SW480 (cell line): ENCODE measurements at regions not wholly inside any gene's neighbourhood (a gene's known extent, or its start where the extent isn't known, plus 50 kb on each side); places are given as distances from the start of the nearest gene placed in this dataset.
A peak's percentile ranks its signal among the peaks of the same experiment; 100 is the strongest.
"Not testable (repeated sequence)": the region's sequence is repeated elsewhere in the genome, so short reads cannot be mapped to it uniquely, and the experiment has no call there.

Experiments
- DNase-seq: peaks from one replicate; pipeline ENCODE4 v3.0.0-alpha.2; 2016; ENCODE audit warnings: low spot score

DNA sequence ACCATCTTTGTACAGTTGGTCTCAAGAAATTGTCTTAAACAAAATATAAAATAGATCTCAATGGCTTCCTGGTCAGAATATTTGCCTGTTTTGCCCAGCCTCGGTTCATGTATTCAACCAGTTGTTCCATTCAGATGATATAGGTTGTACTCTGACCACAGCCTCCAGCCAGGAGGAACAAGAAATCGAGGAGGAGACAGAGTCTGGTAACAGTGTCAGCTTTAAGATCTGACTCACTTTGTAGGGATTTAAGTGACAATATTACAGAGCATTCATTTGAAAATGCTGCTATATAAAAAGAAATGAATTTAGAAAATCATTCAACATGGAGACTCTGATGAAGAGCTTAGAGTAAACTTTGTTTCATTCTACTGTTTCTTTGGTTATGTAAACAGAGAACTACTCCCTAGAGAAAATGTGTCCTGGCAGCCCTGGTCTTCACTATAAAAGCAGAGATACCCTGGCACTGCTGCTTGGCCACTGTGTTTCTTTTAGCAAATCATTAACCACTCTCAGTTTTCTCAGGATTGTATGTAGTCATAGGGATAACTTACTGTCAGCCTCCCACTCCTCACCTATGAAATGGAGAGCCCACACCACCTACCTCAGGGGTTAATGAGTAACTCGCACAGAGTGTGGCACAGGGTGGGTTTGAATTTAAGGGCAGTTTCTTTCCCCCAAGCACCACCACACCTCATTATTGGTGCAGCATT lies 53.5 kb downstream of the PAGE2 start:
- DNase-seq: no peak

DNA sequence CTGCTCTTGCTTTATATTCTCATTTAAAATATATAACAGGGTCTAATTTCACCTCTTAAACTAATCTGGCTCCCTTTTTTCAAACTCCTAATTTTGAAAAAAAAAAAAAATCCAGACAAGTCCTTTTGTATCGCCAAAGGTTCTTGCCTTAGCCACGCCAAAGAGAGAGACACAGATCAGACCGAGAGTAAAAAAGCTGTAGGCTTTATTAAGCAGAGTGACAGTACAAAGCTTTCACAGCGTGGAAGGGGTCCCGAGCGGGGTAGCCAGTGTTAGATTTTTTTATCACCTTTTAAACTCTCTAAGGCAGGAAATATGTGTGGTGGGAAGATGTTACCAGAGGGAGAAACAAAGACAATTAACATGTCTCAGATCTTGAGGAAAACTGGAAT lies 54.1 kb downstream of the PAGE2 start:
- DNase-seq: no peak

DNA sequence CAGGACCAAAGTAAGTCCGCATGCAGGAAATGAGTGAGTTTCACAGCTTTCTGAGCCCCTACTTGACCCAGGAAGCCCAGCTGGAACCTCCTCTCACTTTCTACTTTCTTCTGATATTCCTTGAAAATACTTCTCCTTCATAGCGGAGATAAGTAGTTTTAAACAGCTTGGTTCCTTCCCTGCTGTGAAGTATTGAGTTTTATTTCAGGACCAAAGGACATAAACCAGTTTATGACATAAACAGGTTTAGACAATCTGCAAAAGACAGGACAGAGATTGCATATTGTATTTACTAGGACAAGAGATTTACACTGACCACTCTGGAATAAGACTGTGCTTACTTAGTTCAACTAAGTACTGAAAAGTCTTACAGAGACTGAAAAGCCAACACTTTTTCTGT lies 54.8 kb downstream of the PAGE2 start:
- DNase-seq: no peak

DNA sequence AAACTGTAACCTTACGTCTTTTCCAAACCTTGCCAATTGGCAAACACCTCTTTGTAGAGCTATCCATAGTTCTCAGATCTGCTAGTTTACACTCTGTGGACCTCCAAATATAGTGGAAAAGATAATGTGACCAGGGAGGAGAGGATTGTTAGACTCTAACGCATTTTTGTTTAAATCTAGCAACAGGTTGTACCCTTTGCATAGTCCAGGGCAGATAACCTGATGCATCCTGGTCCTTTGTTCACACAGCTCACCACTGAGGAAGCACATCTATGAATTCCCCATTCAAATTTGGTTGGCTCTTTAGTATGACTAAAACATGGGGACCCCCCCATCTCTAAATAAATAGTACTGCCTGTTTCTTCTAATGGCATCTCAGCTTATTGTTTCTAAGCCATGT lies 55.9 kb downstream of the PAGE2 start:
- DNase-seq: no peak

DNA sequence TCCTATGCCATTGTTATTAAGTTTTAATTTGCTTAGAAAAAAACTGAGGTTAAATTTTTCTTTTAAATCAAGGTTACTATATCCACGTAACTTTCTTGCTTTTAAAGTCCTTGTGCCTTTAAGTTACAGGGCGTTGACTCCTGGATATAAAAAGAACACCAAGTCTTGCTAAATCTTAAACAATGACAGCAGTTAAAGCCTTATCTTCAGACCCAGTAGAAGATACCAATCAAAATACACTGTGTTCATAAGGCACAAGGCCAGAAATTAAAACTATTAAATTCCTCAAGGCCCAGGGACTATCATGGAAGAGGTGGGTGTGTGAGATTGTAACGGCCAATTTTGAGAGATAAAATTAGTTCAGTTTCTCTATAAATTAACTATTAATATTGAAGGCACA lies 60.4 kb downstream of the PAGE2 start:
- no peak for DNase-seq

DNA sequence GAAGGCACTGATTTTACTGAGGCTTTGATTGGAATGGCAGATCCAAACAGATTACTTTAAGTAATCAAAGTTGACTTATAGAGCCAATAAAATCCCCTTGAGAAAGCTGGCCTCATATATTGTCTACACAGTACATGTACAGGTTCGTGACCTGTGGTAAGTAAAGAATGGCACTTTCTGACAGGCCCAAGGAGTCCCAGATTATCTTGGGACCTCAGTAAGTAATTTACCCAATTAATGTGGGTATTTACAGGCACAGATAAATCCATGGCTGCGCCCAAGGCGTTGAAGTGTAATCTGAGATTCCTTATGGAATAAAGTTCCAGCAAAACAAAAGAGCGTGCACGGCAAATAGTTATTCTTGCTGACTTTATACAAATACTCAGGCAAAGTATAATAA lies 62.4 kb downstream of the PAGE2 start:
- no peak for DNase-seq

DNA sequence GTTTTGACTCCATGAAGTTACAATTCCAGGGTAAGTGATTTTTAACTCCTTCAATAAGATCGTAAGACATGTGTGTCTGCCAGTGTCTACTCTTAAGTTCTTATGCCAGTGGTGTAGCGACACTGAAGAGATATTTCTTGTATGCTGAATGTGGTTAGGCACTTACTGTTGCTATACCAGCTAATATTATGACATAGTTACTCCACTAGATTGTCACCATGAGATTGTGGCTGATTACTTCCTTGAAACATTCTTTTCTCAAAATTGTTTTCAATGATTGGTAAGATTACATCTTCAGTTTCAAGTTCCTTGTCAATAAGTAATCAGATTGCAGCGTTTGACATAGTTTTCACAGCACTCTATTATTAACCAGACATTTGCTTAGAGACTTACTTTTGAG lies 60.6 kb upstream of the PAGE5 start:
- no peak for DNase-seq

DNA sequence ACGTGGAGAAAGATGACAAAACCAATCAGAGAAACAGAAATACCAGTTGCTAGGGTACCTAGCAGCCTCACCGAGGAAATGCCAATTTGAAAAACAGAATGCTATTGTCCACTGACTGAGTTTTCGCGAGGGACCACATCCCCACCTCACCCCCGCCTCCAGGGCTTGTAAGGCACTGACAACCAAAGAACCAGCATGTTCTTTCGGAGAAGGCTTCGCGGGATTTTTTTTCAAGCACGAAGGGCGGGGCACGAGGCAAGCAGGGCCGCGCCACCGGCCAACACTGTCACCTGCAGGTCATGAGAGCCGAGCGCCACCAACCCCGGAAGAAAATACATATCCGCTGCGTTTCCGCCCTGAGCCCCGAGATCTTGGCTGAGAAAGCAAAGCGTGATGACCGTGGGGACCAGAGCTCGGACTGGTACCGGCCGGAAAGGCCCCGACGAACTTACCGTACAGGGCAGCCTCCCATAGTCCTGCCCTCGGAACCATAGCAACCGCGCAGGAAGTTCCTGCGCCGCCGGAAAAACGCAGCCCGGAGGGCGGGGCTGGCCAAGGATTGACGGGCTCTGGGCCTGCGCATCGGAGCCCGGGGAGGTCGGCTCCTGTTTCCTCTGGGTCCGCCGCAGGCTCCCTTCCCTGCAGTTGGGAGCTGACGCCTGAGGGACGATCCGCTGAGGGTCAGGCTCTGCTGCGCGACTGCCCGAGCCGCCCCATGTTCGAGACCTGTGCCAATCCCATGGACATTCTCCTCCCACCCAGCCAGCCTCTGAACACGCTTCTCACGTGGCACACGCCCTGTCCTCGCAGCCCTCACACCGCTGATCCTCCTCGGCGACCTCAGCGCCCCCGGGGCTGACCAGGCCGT lies 59.2 kb upstream of the PAGE5 start:
- DNase-seq: peak; percentile 89

DNA sequence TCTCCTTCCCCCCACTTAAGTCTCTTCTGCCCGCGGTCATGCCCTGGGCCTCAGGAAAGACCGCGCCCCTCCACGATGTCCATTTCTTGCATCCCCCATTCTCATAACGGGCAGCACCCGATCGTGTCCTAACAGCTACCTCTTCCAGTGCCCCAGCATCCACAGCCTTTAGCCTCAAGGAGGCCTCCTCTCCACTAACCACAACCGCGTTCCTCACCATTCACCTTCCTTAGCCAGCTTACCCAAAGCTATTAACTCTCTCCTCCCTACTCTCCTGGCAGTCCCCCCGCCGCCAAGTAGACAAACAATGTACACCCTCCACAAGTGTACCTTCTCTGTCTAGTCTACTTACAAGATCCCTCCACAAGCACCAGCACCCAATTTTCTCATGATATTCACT lies 58.6 kb upstream of the PAGE5 start:
- DNase-seq: no peak

DNA sequence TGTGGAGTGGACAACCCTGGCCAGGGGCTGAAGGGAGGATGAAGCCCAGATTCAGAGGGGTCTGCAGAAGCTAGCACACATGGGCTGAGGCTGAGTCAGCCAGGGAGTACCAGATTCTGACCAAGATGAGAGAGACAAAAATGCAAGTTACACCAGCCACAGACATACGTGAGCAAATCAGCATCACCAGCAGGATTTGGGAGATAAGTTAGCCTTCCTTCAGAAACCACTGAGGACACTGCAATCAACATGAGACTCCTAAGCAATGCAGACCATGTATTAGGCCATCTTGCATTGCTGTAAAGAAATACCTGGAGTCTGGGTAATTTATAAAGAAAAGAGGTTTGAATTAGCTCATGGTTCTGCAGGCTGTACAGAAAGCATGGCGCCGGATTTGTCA lies 57.0 kb upstream of the PAGE5 start:
- DNase-seq: no peak

DNA sequence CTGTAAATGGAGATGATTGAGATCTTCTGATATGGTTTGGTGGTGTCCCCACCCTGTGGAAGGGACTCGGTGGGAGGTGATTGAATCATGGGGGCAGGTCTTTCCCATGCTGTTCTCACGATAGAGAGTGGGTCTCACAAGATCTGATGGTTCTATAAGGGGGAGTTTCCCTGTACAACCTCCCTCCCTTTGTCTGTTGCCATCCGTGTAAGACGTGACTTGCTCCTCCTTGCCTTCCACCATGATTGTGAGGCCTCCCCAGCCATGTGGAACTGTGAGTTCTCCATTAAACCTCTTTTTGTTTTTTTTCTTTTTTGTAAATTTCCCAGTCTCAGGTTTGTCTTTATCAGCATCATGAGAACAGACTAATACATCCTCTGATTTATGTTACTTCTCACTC lies 55.1 kb upstream of the PAGE5 start:
- not testable (repeated sequence) for DNase-seq

DNA sequence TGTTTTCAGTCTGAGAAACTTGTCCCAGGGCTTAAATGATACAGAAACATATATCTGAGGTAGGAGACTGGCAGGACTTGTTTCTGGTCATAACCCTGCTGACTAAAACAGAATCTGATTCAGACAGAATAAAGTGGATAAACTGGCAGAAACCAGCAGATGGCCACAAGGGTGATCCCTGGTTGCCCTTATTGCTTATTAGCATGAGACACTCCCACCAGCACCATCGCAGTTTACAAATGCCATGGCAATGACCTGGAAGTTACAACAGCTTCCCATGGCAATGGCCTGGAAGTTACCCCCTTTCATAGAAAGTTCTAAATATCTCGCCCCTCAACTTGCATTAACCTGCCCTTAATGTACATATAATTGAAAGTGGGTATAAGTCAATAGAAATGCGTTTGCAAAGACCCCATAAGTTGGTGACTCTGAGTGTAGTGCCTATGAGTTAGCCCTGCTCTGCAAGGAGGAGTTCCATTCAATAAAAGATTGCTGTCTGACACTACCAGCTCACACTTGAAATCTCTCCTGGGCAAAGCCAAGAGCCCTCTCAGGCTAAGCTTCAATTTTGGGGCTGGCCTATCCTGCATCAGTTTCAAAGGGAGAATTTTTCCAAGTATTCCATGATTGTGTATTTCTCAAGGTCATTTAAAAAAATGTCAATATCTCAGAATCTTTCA lies 52.9 kb upstream of the PAGE5 start:
- DNase-seq: no peak

DNA sequence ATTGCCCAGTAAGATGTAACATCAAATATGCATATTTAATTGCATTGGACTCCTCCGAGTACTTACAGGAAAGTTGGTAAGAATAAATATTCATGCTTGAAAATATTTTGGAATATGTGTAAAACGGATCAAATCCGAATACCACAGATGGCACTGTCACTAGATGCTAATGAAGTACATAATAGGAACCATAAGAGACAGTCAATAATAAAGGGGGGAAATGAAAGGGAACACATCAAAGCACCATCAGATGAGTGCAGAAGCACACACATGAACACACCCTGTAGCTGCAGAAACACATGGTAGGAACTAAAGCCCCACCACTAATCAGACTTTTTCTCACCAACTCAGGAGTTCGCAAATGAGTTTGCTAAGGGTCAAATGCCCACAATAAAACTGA lies 52.2 kb upstream of the PAGE5 start:
- no peak for DNase-seq

DNA sequence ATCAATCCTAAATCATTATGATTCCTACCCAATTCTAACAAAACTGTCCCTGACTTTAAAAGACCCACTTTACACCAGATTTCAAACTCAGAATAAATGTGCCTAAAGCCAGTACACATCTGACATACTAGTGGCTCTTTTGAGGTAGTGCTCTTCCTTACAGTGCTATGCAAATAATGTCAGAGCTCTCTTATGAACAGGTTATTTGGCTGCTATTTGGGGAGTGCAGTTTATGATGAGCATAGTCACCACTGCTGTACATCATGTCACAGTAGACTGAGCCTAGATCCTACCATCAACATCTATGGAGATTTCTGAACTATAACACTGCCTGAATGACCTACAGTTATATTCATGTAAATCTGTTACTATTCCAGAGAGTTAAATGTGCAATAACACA lies 50.4 kb upstream of the PAGE5 start:
- DNase-seq: no peak
